ENCODE measurements at regions not wholly inside any gene's neighbourhood (a gene's known extent, or its start where the extent isn't known, plus 50 kb on each side); places are given as distances from the start of the nearest gene placed in this dataset.
"Not testable (repeated sequence)": the region's sequence is repeated elsewhere in the genome, so short reads cannot be mapped to it uniquely, and the experiment has no call there.

- no peak for ATAC-seq
- no peak for DNase-seq (ENCODE audit: low spot score)
- intact Hi-C loops (cut with DNase I), result no loop called here
Observed at GRCh38 chr4:60313611-60314178, 886.4 kb upstream of the ADGRL3 start.

GRCh38 chr4:60314416-60314815, 885.7 kb upstream of the ADGRL3 start:
- intact Hi-C loops (cut with DNase I), result no loop called here
- ATAC-seq, result no peak
- DNase-seq (ENCODE audit: low spot score), result no peak

GRCh38 chr4:60315586-60315985, 884.5 kb upstream of the ADGRL3 start:
- DNase-seq (ENCODE audit: low spot score) (no peak), ATAC-seq (no peak)
- intact Hi-C loops (cut with DNase I), result no loop called here

GRCh38 chr4:60326735-60327134, 873.4 kb upstream of the ADGRL3 start:
- no peak for DNase-seq (ENCODE audit: low spot score)
- no peak for ATAC-seq
- intact Hi-C loops (cut with DNase I), result no loop called here

- intact Hi-C loops (cut with DNase I), result loop anchor here (2.0 kb wide), 1 partner anchor 43 kb away; no protein-coding TSS in a partner anchor
- ATAC-seq (no peak), DNase-seq (ENCODE audit: low spot score) (no peak)
Observed at GRCh38 chr4:60327651-60328050, 872.5 kb upstream of the ADGRL3 start.

GRCh38 chr4:60344908-60345307, 855.2 kb upstream of the ADGRL3 start:
- intact Hi-C loops (cut with DNase I), result no loop called here
- ATAC-seq (no peak), DNase-seq (ENCODE audit: low spot score) (no peak)

- intact Hi-C loops (cut with DNase I), result no loop called here
- no peak for DNase-seq (ENCODE audit: low spot score)
- no peak for ATAC-seq
Observed at GRCh38 chr4:60345392-60345791, 854.7 kb upstream of the ADGRL3 start.

- no peak for DNase-seq (ENCODE audit: low spot score)
- no peak for ATAC-seq
- intact Hi-C loops (cut with DNase I), result no loop called here
Observed at GRCh38 chr4:60359746-60360367, 840.3 kb upstream of the ADGRL3 start.

GRCh38 chr4:60365176-60365575, 835.0 kb upstream of the ADGRL3 start:
- no peak for DNase-seq (ENCODE audit: low spot score)
- ATAC-seq, result no peak
- intact Hi-C loops (cut with DNase I), result no loop called here

- intact Hi-C loops (cut with DNase I), result no loop called here
- no peak for DNase-seq (ENCODE audit: low spot score)
- ATAC-seq, result no peak
Observed at GRCh38 chr4:60366661-60367060, 833.5 kb upstream of the ADGRL3 start.

- ATAC-seq, result no peak
- no peak for DNase-seq (ENCODE audit: low spot score)
- intact Hi-C loops (cut with DNase I), result no loop called here
Observed at GRCh38 chr4:60368986-60369385, 831.1 kb upstream of the ADGRL3 start.

- DNase-seq (ENCODE audit: low spot score), result no peak
- no peak for ATAC-seq
- intact Hi-C loops (cut with DNase I), result no loop called here
Observed at GRCh38 chr4:60378010-60378409, 822.1 kb upstream of the ADGRL3 start.

GRCh38 chr4:60384516-60384915, 815.6 kb upstream of the ADGRL3 start:
- DNase-seq (ENCODE audit: low spot score) (no peak), ATAC-seq (no peak)
- intact Hi-C loops (cut with DNase I), result no loop called here

GRCh38 chr4:60389633-60390032, 810.5 kb upstream of the ADGRL3 start:
- DNase-seq (ENCODE audit: low spot score) (no peak), ATAC-seq (no peak)
- intact Hi-C loops (cut with DNase I), result no loop called here

- ATAC-seq (no peak), DNase-seq (ENCODE audit: low spot score) (no peak)
- intact Hi-C loops (cut with DNase I), result no loop called here
Observed at GRCh38 chr4:60396341-60397049, 803.6 kb upstream of the ADGRL3 start.

- no peak for ATAC-seq
Observed at GRCh38 chr4:60400593-60400992, 799.5 kb upstream of the ADGRL3 start.

GRCh38 chr4:60404027-60404426, 796.1 kb upstream of the ADGRL3 start:
- DNase-seq (ENCODE audit: low spot score), result no peak
- intact Hi-C loops (cut with DNase I), result no loop called here
- ATAC-seq, result no peak

More at GRCh38 chr4:60400593-60400992, 799.5 kb upstream of the ADGRL3 start:
- intact Hi-C loops (cut with DNase I), result no loop called here
- DNase-seq (ENCODE audit: low spot score), result no peak

- intact Hi-C loops (cut with DNase I), result no loop called here
- ATAC-seq (no peak), DNase-seq (ENCODE audit: low spot score) (no peak)
Observed at GRCh38 chr4:60422439-60422838, 777.7 kb upstream of the ADGRL3 start.

- intact Hi-C loops (cut with DNase I); DNase-seq (ENCODE audit: low spot score); ATAC-seq: not testable (repeated sequence)
Observed at GRCh38 chr4:60423573-60424184, 776.4 kb upstream of the ADGRL3 start.

GRCh38 chr4:60432911-60433310, 767.2 kb upstream of the ADGRL3 start:
- no peak for DNase-seq (ENCODE audit: low spot score)
- intact Hi-C loops (cut with DNase I), result loop anchor here (2.0 kb wide), 1 partner anchor 24 kb away; no protein-coding TSS in a partner anchor
- ATAC-seq, result no peak
